Activated naive CD4-positive, alpha-beta T cell treated with Interleukin-2 at 50 U/mL for 16 hours (primary cell): ENCODE measurements at regions not wholly inside any gene's neighbourhood (a gene's known extent, or its start where the extent isn't known, plus 50 kb on each side); places are given as distances from the start of the nearest gene placed in this dataset.

Source experiments
- DNase-seq: peaks from one replicate; pipeline ENCODE4 v3.0.0-alpha.2; 2020

DNA sequence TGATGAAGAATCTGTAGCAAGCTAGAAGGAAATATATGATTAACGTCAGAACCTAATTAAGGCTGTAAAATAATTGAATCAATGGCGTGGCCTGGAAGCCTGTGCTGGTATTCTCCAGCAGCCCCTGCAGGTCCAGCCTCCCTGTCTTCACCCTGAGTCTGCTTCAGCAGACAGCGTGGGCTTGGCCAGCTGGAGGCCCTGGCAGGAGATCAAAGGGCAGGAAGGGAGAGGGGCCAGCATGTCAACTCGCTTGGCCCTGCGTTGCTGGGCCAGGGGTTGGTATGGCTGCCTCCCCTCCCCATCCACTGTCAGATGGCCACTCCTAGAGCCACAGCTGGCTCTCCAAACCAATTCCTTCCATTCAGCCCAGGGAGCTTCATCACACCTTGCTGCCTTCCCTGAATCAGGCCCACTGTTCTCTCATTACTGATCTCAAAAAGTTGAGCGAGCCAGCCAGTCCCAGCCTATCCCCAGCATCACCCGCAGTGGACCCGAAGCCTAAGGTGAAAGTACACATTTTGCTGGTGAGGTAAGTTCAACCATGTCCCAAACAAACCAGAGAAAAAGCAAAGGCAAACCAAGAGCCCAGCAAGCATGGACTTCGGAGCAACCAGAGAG, 228.4 kb upstream of the AGAP1 start:
- DNase-seq: no peak

DNA sequence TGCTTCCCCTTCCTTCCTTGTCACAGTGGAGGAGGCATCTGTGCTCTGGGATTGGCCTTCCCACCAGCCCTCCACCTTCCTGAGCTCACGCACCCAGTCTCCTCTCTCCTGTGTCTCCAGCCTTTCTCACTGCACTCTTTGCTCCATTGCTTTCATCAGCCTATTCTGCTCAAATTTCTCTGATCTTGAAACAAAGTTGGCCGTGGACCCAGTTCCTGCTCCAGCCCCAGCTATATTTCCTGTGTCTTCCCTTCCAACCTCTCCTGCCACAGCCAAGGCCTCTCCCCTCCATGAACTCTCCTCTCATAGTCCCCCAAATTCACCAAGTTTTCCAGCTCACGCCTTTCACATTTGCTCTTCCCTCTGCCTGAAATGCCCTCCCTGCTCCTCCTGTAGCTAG, 226.6 kb upstream of the AGAP1 start:
- DNase-seq: no peak

DNA sequence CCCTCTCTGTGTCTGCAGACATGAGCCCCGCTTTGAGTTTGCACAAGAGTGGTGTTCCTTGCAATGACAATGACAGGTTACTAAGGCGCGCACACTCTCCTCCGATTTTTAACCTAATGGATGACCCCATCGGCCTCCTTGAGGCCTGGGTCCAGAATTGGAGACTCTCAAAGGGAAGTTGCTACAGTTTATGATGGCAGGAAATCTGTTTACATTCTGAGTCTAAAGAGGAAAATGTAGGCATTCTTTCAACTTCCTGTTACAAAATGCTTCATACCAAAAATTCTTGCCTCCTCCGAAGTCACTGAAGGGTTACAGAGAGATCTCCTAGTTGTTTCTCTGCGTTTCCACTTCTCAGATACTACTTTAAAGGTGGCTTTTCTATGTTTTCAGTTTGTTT, 225.3 kb upstream of the AGAP1 start:
- DNase-seq: no peak

DNA sequence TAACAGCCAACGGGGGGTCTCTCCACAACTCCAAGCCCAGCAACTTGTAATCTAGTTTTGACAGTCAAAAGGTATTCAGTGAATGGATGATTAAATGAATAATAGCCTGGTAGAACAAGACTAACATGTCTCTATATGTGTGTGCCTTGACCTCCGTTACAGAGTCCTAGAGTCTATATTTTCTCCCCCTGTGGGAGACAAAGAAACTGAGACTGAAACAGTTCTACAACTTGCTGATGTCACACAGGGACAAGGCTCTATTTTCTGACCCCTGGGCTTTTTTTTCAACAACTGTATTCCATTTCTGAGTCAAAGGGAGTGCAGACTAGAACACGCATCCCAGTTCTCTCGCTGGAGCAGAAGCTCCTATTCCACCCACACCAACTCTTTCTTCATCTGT, 223.6 kb upstream of the AGAP1 start:
- DNase-seq: no peak

DNA sequence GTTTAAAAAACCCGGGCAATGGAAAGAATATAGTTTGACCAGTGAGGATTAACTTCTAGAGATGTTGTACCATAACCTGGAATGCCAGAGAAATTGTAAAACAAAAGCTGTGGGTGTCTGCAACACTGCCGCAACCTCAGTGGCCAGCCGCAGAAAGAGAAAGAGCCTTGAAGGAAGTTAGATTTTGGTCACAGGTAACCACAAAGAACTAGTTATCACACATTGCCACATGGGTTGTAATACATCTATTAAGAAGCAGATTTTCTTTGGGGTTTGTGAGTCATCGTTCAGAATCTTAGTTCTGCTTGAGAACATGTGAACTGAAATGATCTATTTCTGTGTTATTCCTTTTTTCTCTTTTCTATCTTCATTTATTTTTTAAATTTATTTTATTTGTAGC, 222.9 kb upstream of the AGAP1 start:
- DNase-seq: peak; percentile 38

DNA sequence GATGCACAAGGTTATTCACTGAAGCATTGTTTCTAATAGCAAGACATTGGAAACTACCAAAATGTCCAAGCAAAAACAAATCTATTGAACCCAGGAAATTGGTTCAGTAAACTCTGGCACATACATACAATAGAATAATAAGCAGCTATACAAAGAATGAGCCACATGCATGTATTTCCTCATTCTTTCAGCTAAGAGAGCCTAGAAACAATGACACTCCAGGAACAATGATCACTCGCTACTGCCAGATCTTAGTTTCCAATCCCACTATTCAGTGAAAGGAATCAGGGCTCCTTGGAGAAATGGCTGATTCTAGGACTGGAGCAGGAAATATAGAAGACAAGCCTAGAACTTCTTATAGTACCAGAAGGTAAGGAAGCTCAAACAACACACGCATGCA, 221.9 kb upstream of the AGAP1 start:
- no peak for DNase-seq

DNA sequence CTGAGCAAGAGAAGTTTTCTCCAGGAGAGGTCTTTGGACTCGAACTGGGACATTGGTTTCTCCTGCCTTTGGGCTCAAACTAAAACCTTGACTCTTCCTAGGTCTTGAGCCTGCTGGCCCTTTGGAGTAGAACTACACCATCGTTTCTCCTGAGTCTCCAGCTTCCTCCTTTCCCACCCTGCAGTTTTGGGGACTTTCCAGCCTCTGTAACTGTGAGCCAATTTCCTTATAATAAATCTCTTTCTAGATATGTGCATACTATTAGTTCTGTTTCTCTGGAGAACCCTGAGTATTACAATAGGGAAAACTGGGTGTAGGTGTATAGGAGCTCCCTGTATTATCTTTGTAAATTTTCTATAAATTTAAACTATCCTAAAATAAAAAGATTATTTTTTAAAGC, 219.8 kb upstream of the AGAP1 start:
- no peak for DNase-seq

DNA sequence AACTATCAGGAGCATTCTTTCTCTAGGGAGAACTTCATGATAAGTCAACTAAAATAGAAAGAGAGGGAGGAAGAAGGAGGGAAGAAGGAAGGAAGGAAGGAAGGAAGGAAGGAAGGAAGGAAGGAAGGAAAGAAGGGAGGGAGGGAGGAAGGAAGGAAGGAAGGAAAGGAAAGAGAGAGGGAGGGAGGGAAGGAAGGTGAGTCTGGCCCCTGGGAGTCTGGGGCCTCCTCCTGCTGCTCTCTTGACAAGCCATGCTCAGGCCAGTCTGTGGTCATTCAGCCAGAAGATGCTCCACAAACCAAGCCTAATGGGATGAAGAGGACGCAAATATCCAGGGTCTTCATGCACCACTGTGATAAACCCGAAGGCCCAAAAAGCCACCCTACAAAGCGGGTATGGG, 216.4 kb upstream of the AGAP1 start:
- no peak for DNase-seq

DNA sequence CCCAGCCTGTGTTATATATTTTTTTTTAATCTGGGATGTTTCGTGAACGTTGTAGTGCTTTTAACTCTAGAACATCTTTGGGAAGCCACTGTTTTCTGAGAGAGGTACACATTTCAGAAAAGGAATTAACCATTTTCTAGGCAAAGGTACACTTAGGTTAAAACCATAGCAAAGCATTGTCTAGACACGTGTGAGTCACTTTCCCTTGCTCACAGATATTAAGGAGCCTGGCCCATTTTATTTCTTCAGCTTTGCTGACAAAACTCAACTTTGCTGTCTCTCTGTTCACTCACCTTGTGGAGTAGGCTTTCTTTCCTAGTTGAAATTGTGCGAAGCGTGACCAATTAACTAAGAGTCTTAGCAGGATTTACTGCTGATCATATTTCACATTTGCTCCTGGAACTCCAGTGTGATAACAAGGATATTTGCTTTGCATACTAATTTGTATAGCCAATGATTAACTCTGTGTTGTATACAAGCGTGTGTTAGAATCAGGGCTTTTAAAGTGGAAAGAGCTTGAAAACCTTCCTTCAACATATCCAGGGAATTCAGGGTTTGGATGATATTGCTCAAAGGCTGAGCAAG, 215.0 kb upstream of the AGAP1 start:
- no peak for DNase-seq

DNA sequence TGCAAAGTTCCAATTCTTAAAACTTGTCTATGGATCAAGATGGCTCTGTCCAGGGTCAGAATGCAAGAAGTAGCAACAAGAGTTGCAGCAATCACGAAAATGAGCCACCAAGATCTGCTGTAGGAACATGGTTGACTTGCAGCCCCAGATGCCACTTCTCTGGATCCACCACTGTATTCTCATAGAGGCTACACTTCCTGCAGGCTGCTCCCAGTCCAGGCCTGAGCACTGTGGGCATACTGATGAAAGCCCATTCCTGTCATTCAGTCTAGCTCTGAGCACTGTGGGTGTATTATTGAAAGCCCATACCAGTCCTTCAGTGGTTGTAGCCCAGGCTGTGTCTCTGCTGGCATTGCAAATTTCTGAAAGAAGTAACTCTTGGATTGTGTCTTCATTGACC, 213.9 kb upstream of the AGAP1 start:
- DNase-seq: no peak

DNA sequence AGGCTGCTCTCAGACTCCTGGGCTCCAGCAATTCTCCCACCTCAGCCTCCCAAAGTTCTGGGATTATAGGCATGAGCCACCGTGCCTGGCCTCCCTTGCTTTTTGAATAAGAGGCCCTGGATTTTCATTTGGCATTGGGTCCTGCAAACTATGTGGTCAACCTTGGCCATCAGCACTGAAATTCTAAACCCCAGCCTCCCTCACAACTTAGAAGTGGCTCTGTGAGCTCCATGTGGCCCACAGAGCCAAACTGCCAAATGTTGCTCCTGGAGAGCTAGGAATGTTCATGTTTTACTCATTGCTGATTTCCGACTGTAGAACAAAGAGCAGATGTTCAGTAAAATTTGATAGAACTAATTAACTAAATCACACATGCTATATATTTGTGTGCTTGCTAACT, 210.6 kb upstream of the AGAP1 start:
- DNase-seq: no peak

DNA sequence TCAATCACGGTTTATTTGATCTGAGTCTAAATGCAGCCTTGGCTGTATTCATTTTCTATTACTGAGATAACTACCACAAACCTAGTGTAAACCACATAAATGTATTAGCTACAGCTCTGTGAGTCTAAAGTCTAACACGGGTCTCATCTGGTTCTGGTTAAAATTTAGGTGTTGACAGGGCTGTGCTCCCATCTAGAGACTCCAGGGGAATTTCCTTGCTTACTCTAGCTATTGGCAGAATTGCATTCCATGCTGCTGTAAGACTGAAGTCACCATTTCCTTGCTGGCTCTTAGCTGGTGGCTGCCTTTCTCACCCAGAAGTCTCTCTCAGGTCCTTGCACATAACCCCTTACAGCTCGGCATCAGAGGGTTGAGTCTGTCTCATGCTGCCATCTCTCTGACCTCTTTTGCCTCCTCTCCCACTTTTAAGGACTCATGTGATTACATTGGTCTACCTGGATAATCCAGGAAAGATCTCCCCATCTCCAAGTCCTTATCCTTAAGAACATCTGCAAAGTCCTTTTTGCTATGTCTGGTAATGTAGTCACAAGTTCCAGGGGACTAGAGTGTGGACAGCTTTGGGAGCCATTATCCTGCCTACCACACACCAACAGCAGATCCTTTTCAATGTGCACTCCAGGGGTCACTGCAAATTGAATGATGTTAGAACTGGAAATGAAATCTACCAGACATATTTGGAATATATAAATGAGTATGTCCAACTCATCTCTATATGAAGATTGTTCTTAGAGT, 207.0 kb upstream of the AGAP1 start:
- no peak for DNase-seq

DNA sequence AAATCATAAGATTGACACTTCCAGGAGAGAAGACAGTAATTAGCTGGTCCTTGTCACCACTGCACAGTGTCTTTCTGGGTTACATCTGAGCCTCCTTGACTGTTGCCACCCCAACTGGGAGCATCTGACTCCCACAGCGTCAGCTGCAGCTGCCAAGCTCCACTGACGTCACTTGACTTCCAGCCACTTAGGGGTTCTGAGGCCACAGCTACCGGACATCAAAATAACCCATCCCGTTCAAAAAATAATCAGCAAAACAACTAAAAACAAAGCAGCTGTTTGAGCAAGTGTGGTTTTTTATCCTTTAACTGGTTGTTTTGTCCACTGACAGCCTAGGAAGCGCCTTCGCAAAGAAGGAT, 206.5 kb upstream of the AGAP1 start:
- no peak for DNase-seq

DNA sequence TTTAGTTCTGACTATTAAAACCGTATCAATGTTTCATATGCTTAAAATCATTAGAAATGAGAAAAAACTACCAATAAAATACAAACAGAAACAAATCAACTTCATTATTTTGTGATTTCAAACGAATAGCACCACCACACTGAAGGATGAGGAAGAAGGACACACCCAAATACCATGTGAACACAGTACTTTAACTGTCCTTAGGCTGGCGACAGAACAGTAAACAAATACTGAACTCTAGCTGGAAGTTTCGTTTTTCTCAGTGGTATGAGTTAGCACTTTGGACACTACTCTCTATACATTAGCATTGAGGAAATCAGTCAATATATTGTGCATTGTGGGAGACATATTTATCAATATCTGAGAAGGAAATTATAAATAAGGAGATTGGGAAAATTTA, 202.4 kb upstream of the AGAP1 start:
- no peak for DNase-seq

DNA sequence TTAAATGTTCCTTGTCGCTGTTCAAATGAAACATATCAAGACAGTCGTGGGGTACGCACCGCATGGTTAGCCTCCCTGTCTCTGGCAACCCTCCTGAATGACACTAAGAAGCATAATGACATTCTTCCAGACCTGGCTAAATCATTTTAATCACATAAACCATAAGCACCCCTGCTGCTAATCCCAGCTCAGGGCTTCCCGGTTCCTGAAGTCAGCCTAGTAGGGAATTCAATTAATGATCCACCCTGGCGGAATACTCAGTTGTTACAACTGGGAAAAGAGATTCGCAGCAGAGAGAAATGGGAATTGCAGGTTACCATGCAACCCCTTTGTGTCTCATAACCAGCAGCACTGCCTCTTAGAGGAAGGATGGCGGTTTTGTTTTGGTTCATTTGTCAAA, 200.8 kb upstream of the AGAP1 start:
- DNase-seq: no peak

DNA sequence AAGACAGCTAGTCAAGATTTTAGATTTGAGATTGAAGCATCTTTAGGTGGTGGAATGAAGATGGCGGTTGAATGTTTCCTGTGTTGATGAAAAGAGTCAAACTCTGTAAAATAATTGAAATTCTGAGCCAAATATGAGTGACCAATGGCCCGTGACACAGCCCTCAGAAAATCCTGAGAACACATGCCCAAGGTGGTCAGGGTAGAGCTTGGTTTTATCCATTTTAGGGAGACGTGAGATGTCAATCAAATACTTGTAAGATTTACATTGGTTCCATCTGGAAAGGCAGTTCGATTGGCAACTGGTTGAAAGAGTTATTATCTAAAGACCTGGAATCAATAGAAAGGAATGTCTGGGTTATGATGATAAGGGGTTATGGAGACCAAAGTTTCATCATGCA, 198.0 kb upstream of the AGAP1 start:
- DNase-seq: no peak

DNA sequence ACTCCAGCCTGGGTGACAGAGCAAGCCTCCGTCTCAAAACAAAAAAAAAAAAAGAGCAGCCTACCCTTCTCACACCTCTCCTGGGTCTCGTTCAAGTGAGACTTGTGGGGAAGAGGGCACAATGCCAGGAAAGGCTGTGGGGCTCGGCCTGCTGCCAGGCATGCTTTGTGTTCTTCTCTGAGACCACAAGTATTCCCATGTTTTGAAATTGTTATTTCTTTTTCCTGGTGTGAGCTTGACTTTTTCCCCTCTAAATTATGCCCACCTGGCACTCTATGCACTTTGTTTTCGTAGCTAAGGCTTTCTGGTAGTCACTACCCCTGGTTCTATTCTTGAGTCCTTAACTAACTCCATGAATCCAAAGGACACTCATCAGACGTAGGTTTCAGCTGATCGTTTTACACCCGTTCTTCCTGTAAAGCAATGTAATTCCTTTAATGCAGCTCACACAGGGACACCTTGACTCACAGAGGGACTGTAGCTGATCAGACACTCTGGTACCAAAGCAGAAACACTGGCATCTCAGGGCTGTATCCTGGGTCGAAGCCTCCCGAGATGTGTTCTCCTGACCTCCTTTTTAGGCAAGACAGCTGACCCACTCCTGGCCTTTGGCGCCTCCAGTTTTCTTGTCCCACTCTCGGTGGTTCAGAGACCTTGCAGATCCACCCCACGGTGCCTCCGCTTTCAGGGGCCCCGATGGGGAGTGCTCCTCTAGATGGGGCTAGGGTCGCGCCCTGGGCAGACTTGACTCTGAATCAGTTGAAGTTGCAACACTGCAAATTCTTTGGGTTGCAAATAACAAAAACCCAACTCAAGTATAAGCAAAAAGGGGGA, 193.3 kb upstream of the AGAP1 start:
- DNase-seq: no peak

DNA sequence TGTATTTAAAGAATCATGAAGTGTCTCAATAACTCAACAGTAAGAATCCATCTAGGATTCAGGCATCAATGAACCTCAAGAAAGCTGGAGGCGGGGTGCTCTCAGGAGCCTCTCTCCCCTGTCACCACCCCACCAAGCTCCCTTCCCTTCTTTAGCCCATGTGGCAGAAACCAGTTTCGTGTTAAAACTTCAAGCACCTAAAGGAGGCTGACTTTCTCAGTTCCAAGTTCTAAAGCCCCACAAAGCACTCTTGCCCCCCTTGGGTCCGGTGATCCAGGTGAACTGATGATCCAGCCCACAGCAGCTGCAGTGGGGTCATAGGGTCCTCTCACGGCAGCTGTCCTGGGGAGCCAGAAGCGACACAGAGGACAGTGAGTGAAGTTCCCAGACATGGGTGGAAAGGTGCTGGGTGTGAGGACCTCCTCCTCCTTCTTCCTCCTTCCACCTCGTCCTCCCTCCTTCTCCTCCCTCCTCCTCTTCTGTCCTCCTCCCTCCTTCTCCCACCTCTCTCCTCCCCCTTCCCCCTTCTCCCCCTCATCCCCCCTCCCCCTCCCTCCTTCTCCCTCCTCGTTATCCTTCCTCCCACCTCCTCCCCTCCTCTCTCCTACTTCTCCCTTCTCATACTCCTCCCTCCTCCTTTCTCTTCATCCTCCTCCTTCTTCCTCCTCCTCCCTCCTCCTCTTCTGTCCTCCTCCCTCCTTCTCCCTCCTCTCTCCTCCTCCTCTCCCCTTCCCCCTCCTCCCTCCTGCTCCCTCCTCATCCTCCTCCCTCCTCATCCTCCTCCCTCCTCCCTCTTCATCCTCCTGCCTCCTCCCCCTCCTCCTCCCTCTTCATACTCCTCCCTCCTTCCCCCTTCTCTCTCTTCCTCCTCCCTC, 192.4 kb upstream of the AGAP1 start:
- DNase-seq: no peak

DNA sequence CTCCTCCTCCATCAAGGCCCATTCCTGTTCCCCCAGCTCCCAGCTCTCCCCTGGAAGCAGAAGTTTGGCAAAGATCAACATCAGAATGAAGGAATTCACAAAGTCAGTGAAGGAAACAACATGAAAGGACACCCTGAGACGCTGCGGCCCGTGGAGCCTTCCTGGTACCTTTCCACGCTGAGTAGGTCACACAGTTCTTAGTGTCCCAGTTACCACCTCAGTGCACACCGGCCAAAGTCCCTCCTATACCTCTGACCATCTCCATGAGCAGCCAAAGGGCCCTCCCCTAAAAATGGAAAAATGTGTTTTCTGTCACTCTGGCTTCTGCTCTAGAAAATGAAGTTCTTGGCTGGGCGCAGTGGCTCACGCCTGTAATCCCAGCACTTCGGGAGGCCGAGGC, 191.6 kb upstream of the AGAP1 start:
- DNase-seq: no peak

DNA sequence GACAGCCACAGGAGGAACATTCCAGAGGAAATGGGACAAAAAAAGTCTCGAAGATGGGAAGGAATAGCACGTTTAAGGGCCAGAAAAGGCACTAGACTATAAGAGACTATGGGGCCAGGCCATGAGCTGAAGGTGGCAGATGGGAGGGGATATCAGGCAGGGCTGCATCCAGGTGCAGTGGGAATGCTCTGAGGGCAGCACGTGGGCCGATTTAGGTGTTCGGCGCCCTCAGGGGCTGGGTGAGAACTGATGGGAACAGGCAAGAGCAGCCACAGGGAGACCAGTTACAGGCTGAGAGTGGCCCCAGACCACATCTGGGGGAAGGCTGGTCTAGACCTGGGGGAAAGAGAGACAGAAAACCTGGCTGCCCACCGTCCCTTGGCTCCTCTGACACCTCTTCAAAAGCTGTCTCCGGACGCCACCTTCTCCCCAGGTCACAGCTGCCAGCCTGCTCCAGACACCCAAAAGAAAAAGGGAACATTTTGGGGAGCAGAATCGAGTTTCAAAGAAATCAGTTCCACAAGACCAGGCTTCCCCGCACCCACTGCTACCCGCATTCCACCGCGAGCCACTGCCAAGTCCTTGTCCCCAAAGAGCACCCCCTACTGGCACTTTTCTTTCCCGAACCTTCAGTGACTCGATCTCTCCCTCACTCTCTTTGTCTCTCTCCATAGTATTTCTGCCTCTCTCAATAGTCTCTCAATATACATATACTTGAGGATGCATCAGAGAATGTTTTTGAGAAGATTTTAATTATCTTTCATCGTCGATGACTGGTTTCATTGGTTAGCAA, 190.1 kb upstream of the AGAP1 start:
- DNase-seq: no peak

DNA sequence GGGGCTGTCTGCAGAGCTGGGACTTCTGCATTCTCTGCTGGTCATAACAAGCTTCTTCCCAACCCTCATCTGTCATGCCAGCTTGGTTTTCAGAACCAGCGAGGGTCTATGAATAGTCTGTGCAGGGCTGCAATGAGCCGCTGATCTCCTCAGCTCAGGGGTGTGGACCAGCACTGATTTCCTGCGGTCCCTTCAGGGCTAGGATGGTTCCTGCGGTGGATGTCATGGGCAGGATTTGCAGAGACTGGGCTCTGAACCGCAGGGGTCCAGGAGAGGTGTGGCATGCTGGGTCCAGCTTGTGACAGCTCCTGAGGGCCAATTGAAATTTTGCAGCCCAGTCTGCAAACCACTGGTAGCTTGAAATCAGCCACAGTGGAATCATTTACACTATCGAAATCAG, 188.2 kb upstream of the AGAP1 start:
- no peak for DNase-seq

DNA sequence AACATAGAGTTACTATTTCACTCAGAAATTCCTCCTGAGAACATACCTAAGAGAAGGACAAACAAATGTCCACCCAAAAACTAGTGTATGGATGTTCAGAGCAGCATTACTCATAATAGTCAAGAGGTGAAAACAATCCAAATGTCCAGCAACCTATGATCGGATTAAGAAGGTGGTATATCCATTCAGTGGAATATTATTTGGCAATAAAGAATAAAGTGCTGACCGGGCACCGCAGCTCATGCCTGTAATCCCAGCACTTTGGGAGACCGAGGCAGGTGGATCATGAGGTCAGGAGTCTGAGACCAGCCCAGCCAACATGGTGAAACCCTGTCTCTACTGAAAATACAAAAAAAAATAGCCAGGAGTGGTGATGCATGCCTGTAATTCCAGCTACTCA, 182.8 kb upstream of the AGAP1 start:
- no peak for DNase-seq
